HG03575 (cell line): ENCODE measurements at regions not wholly inside any gene's neighbourhood (a gene's known extent, or its start where the extent isn't known, plus 50 kb on each side); places are given as distances from the start of the nearest gene placed in this dataset.
"Not testable (repeated sequence)": the region's sequence is repeated elsewhere in the genome, so short reads cannot be mapped to it uniquely, and the experiment has no call there.

Source experiments
- ATAC-seq: cut with Tn5 transposase; IDR thresholded peaks from one replicate; pipeline ENCODE4 v1.9.1; 2021; ENCODE audit not compliant: unreplicated experiment, insufficient number of reproducible peaks, low FRiP score; ENCODE audit errors: extremely low read depth

DNA sequence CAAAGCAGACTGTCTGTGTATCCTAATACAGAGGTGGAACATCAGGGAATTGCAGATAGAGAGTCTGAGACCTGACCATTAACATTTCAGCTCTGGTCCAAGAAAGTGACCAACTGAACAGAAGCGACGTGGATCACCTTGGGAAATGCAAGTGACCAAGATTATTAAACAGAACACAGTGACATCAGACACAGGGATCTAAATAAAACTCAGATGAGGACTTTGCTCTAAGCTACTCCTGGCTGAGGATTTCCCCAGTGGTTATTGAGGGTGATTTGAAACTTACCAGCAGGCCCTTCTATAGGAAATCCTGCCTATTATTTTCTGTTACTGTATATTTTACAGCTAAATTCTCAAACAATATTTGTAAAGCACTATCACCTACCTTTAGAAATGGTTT, 436.0 kb downstream of the TMEM38B start:
- no peak for ATAC-seq

- ATAC-seq = no peak
Measured at GRCh38 chr9:106143781-106144180, 449.4 kb downstream of the TMEM38B start.

DNA sequence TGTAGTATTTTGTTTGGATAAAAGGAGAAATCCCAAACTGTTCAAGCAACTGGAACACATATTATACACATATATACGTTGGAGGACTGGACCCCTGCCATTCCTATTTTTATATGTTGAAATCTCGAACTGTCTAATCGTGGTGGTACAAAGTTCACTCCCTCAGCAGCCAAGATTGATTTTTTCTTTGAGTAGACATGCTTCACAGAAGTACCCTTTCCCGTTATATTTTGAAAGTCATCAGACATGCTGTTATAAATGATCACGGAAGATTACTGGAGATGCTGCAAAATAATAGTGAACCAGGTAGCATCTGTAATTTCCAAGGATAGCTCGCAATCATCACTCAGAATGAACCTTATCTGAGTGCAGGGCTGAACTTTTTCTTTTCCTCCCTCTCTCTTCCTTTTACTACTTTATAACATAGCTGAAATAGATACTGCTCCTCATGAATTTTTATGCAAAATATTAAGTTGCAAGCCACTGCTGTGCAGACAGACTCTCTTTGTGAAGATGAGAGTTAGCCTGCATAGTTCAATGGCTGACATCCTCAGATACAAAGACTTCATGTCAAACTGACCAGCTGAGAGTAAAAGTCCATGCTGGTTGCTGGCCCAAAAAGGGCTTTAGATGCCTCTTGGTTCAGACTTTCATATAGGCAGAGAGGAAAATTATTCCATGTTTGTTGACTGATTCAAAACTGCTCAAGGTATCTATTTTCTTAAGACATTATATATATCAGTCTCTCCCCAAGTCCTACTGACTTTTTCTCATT, 451.9 kb downstream of the TMEM38B start:
- ATAC-seq = no peak

DNA sequence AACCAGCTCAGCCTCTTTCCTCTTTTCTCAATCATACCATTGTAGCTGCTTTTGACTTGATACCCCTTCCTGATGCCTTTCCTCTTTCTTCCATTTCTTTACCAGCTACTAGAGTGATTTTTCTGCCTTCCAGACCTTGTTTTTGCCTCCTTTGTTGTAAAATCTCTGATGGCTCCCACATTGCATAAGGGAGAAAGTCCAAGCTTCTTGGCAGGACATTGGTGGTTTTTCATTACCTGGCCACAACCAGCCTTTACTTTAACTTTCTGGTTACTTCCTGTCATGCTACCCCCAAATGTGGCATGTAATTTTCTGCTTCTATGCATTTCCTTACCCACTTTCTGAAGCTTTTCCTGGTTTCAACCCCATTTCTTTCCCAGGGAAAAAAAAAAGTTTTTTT, 452.5 kb downstream of the TMEM38B start:
- no peak for ATAC-seq

- no peak for ATAC-seq
Measured at GRCh38 chr9:106149956-106150355, 455.6 kb downstream of the TMEM38B start.

- ATAC-seq = no peak
Measured at GRCh38 chr9:106156465-106156864, 462.1 kb downstream of the TMEM38B start.

DNA sequence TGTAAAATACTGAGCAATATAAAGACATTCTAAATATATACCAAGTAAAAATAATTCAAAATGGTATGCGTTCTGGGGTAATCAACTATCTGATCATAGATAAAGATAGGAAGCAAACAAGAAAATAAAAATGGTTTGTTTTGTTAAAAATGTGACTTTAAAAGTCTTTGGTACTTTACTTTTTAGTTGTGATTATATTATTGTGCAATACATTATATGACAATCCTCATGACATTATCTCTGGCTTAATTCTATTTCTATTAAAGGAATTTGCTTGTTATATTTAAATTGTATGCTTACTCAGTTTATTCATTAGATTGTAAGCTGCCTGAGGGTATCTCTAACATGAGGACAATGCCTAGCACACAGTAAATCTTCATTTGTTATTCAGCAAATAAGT, 477.9 kb downstream of the TMEM38B start:
- no peak for ATAC-seq

GRCh38 chr9:106174346-106174745, 480.0 kb downstream of the TMEM38B start:
- no peak for ATAC-seq

DNA sequence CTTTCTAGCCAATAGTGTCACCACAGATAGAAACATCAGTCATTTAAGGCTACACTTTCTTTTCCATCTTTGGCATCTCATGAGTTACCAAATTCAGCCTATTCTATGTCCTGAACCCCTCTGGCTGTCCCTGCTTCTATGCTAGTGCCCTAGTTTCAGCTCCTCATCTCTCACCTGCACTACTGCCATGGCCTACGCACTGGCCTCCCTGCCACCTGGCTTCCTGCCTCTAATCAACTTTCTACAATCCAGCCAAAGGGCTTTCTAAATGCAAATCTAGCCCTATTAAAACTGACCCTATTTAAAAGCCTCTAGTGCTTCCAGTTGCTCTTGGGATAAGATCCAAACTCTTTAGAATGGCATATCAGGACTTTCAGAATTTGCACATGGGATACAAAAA, 482.9 kb downstream of the TMEM38B start:
- no peak for ATAC-seq

GRCh38 chr9:106179191-106179590, 484.9 kb downstream of the TMEM38B start:
- ATAC-seq = no peak

- not testable (repeated sequence) for ATAC-seq
Measured at GRCh38 chr9:106203815-106204516, 509.6 kb downstream of the TMEM38B start.

- ATAC-seq = no peak
Measured at GRCh38 chr9:106207298-106207697, 513.0 kb downstream of the TMEM38B start.

GRCh38 chr9:106218427-106218826, 524.1 kb downstream of the TMEM38B start:
- no peak for ATAC-seq

- no peak for ATAC-seq
Measured at GRCh38 chr9:106218854-106219253, 524.5 kb downstream of the TMEM38B start.

- ATAC-seq = no peak
Measured at GRCh38 chr9:106220415-106220814, 526.1 kb downstream of the TMEM38B start.

- ATAC-seq = no peak
Measured at GRCh38 chr9:106228861-106229260, 534.5 kb downstream of the TMEM38B start.

GRCh38 chr9:106233116-106233515, 538.8 kb downstream of the TMEM38B start:
- ATAC-seq = no peak

DNA sequence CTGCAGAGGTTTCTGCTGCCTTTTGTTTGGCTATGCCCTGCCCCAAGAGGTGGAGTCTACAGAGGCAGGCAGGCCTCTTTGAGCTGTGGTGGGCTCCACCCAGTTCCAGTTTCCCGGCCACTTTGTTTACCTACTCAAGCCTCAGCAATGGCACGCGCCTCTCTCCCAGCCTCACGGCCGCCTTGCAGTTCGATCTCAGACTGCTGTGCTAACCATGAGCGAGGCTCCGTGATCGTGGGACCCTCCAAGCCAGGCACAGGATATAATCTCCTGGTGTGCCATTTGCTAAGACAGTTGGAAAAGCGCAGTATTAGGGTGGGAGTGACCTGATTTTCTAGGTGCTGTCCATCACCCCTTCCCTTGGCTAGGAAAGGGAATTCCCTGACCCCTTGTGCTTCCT, 566.6 kb downstream of the TMEM38B start:
- not testable (repeated sequence) for ATAC-seq

- ATAC-seq = no peak
Measured at GRCh38 chr9:106277966-106278365, 583.6 kb downstream of the TMEM38B start.

DNA sequence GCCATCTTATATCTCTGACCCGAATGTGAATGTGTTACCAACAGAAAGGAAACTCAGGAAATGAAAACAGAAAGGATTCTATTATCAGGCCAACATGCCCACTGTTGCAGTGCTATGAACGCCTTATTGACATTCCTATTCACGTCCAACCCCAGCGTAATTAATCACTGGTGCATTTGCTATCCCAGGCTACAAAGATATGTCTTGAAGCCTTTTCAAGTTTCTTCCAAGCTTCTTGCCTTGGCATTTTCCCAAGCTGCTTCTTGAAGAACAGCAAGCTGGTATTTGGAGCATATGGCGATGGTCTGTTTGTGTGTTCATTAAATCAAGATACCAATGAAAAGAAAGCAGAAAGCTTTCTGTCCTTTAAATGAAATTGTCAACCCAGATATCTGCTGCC, 579.2 kb upstream of the ZNF462 start:
- no peak for ATAC-seq
